HPDE6-E6E7 (cell line): ENCODE measurements at regions not wholly inside any gene's neighbourhood (a gene's known extent, or its start where the extent isn't known, plus 50 kb on each side); places are given as distances from the start of the nearest gene placed in this dataset.
"Not testable (repeated sequence)": the region's sequence is repeated elsewhere in the genome, so short reads cannot be mapped to it uniquely, and the experiment has no call there.

ENCODE experiments used
- DNase-seq: peaks from one replicate; pipeline ENCODE4 v3.0.0; 2011; ENCODE audit warnings: missing footprints; ENCODE audit errors: extremely low spot score

DNA sequence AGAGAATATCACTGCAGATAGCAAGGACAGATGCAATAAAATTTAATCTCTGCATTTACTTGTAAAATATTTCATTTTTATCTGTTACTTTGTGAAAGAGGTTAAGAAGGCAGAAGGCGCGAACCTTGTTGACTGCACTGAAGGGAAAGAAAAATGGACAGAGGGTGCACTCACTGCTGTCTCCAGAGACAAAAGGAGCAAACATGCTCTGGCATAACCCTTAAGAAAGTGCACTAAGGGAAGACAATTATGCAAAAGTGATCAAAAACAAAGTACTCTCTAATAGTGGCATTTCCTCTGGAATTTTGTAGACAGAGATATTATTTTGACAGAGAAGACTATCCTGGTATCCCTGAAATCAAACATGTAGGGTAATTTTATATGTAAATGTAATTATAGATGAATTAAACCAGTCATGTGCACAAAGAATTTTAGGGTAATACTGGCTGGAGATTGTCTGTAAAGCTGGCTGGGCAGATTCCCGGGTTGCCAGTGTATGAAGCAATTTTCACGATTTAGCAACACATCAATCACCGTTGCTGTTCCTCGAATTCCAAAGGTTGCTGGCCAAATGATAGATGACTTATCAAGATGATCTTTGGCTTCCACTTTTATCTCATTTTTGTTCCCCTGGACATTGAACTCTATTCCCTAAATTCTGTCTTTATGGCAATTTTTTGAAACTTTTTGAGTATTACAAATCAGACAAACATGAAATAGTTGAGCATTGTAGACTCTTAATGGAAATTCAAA is 1176.9 kb downstream of the SUCLG1 start:
- no peak for DNase-seq

- no peak for DNase-seq
Measured at GRCh38 chr2:83280391-83280790, 1178.7 kb downstream of the SUCLG1 start.

GRCh38 chr2:83273322-83273721 is 1185.8 kb downstream of the SUCLG1 start:
- DNase-seq = no peak

- DNase-seq = no peak
Measured at GRCh38 chr2:83261591-83262136, 1197.4 kb downstream of the SUCLG1 start.

DNA sequence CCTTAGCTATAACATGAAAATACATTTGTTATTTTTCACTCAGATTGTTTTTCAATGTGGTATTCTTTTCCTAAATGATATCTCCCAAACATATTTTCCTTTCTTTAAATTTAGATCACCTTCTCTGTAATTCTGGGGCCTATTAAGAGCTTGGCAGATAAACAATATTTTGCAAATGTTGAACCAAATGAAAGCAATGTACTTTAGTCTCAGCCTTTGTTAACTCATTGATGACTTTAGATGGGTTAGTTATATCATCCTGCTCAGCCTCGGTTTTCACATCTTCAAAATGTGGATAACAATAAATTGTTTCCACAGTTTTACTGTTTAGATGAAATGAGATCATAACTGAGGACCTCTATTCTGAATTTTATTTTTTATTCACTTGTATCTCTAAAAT is 1205.2 kb downstream of the SUCLG1 start:
- DNase-seq = no peak

- DNase-seq = no peak
Measured at GRCh38 chr2:83251321-83251872, 1207.7 kb downstream of the SUCLG1 start.

- DNase-seq = not testable (repeated sequence)
Measured at GRCh38 chr2:83245806-83246537, 1213.1 kb downstream of the SUCLG1 start.

- DNase-seq = no peak
Measured at GRCh38 chr2:83240611-83241010, 1218.5 kb downstream of the SUCLG1 start.

GRCh38 chr2:83238111-83238510 is 1221.0 kb downstream of the SUCLG1 start:
- DNase-seq = no peak

- DNase-seq = no peak
Measured at GRCh38 chr2:83234246-83234645, 1224.8 kb downstream of the SUCLG1 start.

DNA sequence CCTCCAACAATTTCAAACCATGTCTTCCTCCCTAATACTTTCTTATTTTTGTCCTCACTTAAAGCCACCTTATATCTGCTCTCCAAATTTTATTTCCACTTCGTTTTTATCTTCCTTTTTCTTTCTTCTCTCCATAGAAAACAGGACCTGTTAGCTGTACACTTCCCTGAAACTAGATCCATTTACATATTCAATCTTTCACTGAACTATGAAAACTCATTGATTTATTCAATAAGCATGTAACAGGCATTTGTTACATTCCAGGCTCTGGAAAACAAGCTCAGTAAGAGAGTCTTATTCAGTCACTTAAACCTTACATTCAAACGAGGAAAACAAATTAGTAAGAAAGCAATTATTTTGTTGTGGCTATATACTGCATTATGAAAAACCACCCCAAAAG is 1225.3 kb downstream of the SUCLG1 start:
- no peak for DNase-seq

- DNase-seq = no peak
Measured at GRCh38 chr2:83233326-83233725, 1225.8 kb downstream of the SUCLG1 start.

DNA sequence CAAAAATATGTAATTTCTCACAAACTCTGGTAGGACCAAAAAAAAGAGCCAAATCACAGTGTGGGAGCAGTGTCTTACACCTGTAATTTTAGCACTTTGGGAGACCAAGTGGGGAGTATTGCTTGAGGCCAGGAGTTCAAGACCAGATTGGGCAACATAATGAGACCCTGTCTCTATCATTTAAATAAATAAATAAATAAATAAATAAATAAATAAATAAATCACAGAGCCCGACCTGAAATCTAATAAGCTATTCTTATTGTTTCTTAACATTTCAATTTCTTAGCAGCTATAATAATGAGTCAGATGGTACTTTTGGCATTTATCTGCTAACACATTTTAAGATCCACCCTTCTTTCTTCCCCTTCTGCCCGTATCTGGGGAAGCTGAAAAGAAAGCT is 1229.6 kb downstream of the SUCLG1 start:
- DNase-seq = no peak

DNA sequence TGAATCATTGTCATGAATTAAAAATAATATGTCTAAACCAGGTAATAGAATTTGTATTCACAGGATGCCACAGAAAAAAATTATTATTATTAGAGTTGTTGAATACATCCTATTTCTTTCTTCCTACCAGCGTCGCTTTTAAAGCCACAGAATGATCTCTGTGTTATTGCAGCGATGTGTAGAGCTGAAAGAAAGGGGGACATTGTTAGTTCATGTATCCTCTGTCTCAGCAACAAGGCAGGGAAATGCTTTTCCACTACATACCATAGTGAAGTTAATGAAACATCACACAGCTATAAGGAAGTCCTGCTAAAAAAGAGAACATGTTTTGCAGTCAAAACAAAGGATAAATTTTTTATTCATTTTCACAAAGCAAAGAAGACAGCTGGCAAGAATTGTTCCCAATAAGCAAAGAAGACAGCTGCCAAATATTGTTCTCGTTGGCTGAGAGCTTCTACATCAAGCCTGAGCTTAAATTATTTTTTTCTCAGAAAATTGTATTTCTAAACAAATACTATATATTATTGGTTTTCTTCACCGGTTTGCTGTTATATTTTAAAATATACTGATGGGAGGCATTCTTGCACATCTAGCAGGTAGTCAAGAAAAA is 1234.4 kb downstream of the SUCLG1 start:
- DNase-seq = no peak

DNA sequence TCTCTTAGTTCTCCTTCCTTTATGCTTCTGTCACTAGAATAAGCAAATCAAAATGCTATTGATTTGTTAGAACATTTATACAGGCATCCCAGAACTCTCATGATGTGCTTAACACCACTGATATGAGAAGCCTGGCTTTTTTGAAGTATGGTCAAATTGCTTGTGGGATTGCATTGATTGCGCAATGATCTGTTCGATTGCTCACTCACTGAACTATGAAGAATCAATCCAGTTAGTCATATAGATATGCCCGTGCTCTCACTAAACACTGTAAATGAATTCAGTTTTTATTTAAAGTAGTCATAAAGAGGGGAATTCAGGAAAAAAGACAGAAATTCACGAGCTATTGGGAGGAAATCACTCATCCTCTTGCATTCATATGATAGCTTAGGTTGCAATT is 1237.8 kb downstream of the SUCLG1 start:
- no peak for DNase-seq

GRCh38 chr2:83217854-83218253 is 1241.2 kb downstream of the SUCLG1 start:
- no peak for DNase-seq

GRCh38 chr2:83196225-83196624 is 1262.9 kb downstream of the SUCLG1 start:
- peak; percentile 20 for DNase-seq

DNA sequence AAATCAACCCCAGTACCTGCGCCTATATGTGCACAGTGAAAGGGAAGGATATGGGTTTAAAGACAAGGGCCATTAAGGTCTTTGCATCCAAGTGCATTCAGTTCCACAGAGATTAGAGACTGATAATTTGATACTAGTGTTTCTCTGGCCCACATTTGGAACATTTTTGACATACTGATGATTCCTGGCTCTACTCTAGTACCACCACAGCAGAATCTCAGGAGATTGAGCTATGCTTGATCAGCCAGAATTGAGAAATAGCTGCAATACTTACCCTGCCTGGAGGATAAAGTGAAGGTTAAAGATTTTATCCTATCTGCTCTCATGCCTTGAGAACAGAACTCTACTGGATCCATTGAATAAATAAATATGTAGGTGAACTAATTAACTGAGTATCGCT is 1267.8 kb downstream of the SUCLG1 start:
- DNase-seq = no peak

DNA sequence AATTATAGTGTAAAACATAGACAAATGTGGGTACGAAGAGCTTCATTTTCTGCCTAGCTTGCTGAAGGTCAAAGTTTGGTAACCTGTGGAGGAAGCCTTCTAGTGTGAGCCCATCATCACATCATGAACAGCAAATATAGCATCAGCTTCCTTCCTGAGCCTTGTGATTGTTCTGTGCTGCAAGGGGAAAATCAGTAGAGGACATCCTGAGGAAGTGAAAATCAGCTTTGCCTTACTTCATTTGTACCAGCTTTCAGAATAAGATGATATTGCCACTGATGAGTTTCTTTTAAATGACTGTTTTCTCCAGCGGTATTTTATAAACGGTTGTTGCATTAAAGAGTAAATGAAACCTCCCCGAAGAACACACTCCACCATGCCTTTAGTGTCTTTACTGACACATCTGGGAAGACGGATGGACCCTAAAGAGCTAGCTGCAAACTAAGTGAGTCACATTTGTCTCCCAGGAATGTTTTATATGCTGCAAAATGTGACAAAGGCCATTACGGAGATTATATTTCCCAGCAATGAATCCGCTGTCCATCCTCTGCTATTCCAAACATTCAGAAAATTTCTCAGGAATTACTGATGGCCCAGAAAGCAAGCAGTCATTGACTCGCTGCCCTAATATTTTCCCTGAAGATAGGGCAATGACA is 1272.8 kb downstream of the SUCLG1 start:
- no peak for DNase-seq

- DNase-seq = not testable (repeated sequence)
Measured at GRCh38 chr2:83180862-83181530, 1278.1 kb downstream of the SUCLG1 start.

DNA sequence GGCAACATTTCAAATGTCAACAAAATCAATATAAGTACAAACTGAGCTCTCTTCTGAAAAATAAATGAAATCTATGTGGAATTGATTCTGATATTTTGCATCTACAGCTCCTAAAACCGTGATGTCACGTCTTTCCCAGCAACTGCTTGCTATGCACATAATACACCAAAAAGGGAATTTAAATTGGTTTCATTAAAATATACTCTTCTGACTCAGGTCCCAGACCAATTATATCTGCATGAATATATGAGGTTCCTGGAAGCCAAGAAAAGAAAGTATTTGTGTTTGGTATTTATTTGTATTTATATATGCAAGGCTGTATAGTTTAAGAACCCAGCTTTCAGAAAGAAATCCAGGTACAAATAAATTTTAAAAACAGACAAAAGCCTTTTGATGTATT is 1282.5 kb downstream of the SUCLG1 start:
- no peak for DNase-seq
